ENCODE measurements at regions not wholly inside any gene's neighbourhood (a gene's known extent, or its start where the extent isn't known, plus 50 kb on each side); places are given as distances from the start of the nearest gene placed in this dataset.

DNA sequence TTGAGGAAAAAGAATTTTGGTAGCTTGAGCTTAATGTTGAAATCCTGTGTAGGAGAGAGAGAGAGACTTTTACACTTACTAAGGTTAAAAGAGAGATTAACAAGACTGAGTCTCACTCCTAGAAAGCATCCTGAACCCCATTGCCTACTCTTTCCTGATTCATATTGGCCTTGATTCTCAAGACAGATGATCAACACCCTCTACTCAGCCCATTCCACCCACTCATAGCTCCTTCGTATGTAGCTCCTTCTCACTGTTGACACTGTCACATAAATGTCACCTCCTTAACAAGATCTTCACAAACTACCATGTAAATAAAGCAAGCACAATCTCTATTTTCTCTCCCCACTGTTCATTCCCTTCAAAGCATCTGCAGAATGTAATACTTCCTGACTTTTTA is 574.6 kb upstream of the LMCD1 start:
- no peak overlapping the region for H2BK20ac ChIP-seq (ENCODE audit: low read depth, low read length)

More for the DNA sequence above, 574.6 kb upstream of the LMCD1 start:
- ATAC-seq (ENCODE audit: low read depth) (no peak), DNase-seq (no peak)
- Histone ChIP-seq H4K5ac (ENCODE audit: low read depth, low read length) (no peak overlapping the region), H2BK15ac (ENCODE audit: low read depth, low read length) (no peak overlapping the region), H3K4me3 (ENCODE audit: insufficient read depth, low read depth, low read length) (no peak overlapping the region), H2BK5ac (ENCODE audit: low read depth, low read length, poor library complexity, severe bottlenecking) (no peak overlapping the region), H3K36me3 (ENCODE audit: control insufficient read depth, insufficient read depth, low read length) (no peaks in the 10 kb centered on the region), H3K27me3 (ENCODE audit: control insufficient read depth, insufficient read depth, low read length) (no peaks in the 10 kb centered on the region), H3K4me2 (ENCODE audit: low read depth, low read length) (no peak overlapping the region), H3K4me1 (ENCODE audit: control insufficient read depth, insufficient read depth, low read length) (no peaks in the 10 kb centered on the region), H3K56ac (ENCODE audit: extremely low read depth, insufficient read depth, low read length) (no peak overlapping the region), H4K91ac (ENCODE audit: insufficient read depth, low read depth, low read length) (no peak overlapping the region), H3K18ac (ENCODE audit: low read depth, low read length) (no peak overlapping the region), H4K20me1 (ENCODE audit: insufficient read depth, low read length) (no peaks in the 10 kb centered on the region), H3K23ac (ENCODE audit: low read depth, low read length) (no peak overlapping the region), H3K9me3 (ENCODE audit: control insufficient read depth, insufficient read depth, low read length) (peaks cover 6% of the 10 kb centered on the region), H3K4ac (ENCODE audit: low read depth, low read length) (no peak overlapping the region), H3K9ac (ENCODE audit: low read depth, low read length) (no peak overlapping the region), H3K14ac (replicated peaks; ENCODE audit: low read depth, low read length) (no peak overlapping the region), H2AK9ac (replicated peaks; ENCODE audit: low read depth, low read length, poor library complexity) (no peak overlapping the region), H3K79me1 (ENCODE audit: low read depth in 1 of 2, low read length in 2 of 2) (no peaks in the 10 kb centered on the region), H2AK5ac (ENCODE audit: low read depth, low read length) (no peak overlapping the region), H3K9me1 (ENCODE audit: insufficient read depth, low read length) (no peaks in the 10 kb centered on the region), H2AFZ (replicated peaks; ENCODE audit: low read length, poor library complexity) (no peak overlapping the region), H3K27ac (ENCODE audit: insufficient read depth, low read length) (no peak overlapping the region), H2BK120ac (ENCODE audit: low read depth, low read length) (no peak overlapping the region), H4K8ac (ENCODE audit: low read depth in 2 of 2, low read length in 2 of 2) (no peak overlapping the region)
- intact Hi-C loops (cut with micrococcal nuclease), result no loop called here
- dilution Hi-C loops (cut with HindIII; ENCODE audit: low sequenced_read_pairs, unreplicated experiment), result no loop called here
- ChIA-PET POLR2A (ENCODE audit: unreplicated experiment) (no interaction called here), CTCF (no interaction called here)
- BruUV-seq (replicated peaks), result no TSS peak
- in situ Hi-C loops (cut with MboI; ENCODE audit: low sequenced_read_pairs), result no loop called here
- TF ChIP-seq, protein P1, sequence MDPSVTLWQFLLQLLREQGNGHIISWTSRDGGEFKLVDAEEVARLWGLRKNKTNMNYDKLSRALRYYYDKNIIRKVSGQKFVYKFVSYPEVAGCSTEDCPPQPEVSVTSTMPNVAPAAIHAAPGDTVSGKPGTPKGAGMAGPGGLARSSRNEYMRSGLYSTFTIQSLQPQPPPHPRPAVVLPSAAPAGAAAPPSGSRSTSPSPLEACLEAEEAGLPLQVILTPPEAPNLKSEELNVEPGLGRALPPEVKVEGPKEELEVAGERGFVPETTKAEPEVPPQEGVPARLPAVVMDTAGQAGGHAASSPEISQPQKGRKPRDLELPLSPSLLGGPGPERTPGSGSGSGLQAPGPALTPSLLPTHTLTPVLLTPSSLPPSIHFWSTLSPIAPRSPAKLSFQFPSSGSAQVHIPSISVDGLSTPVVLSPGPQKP (IDR thresholded peaks at IDR 0.05; ENCODE audit: borderline replicate concordance, low read depth, low read length), result no peak
- no peak for TF ChIP-seq SMC3 (IDR thresholded peaks at IDR 0.05; ENCODE audit: low read depth, low read length)
- no peak for TF ChIP-seq MAFK (IDR thresholded peaks at IDR 0.05; ENCODE audit: low read depth, low read length)
- TF ChIP-seq NFE2L2 (IDR thresholded peaks at IDR 0.05; ENCODE audit: low read depth, low read length), result no peak
- TF ChIP-seq CHD1 (IDR thresholded peaks at IDR 0.05; ENCODE audit: low read depth, low read length), result no peak
- no peak for TF ChIP-seq POLR2A (IDR thresholded peaks at IDR 0.05; ENCODE audit: low read depth, low read length)
- TF ChIP-seq, protein P2, sequence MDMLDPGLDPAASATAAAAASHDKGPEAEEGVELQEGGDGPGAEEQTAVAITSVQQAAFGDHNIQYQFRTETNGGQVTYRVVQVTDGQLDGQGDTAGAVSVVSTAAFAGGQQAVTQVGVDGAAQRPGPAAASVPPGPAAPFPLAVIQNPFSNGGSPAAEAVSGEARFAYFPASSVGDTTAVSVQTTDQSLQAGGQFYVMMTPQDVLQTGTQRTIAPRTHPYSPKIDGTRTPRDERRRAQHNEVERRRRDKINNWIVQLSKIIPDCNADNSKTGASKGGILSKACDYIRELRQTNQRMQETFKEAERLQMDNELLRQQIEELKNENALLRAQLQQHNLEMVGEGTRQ (IDR thresholded peaks at IDR 0.05; ENCODE audit: low read depth, low read length), result no peak
- no peak for TF ChIP-seq RAD21 (IDR thresholded peaks at IDR 0.05; ENCODE audit: low read length)
- no peak for TF ChIP-seq MAZ (IDR thresholded peaks at IDR 0.05; ENCODE audit: borderline replicate concordance, low read depth, low read length)
- TF ChIP-seq RFX5 (IDR thresholded peaks at IDR 0.05; ENCODE audit: low read depth, low read length), result no peak
- TF ChIP-seq CEBPB (IDR thresholded peaks at IDR 0.05; ENCODE audit: low read depth, low read length), result no peak
- no CpG with 5 or more reads among the region's 1 CpG for WGBS, 2 experiments (ENCODE audit: extremely low coverage in 2 of 2, insufficient read length in 1 of 2)

All from IMR-90 (cell line).